Kidney epithelial cell (primary cell): ENCODE measurements at regions not wholly inside any gene's neighbourhood (a gene's known extent, or its start where the extent isn't known, plus 50 kb on each side); places are given as distances from the start of the nearest gene placed in this dataset.

Experiments used
- DNase-seq: peaks from one replicate; pipeline ENCODE4 v3.0.0-alpha.2; 2010; ENCODE audit warnings: low read depth
- H3K27me3 ChIP-seq: 2 replicates; pipeline ENCODE4 v1.6.0; 2011; ENCODE audit warnings: low read length; ENCODE audit not compliant: control insufficient read depth, insufficient read depth
- H3K36me3 ChIP-seq: 2 replicates; pipeline ENCODE4 v1.5.1; 2011; ENCODE audit warnings: low read length; ENCODE audit not compliant: control insufficient read depth, insufficient read depth
- H3K4me3 ChIP-seq: 2 replicates; pipeline ENCODE4 v1.5.1; 2011; ENCODE audit warnings: low read depth, mild to moderate bottlenecking, control low read depth, low read length
- TF ChIP-seq, protein P1 (sequence below): IDR thresholded peaks from 2 replicates; pipeline ENCODE4 v1.5.1; 2011; ENCODE audit warnings: mild to moderate bottlenecking, moderate library complexity, low read length, control low read depth, inconsistent platforms; ENCODE audit not compliant: insufficient read depth, poor library complexity, severe bottlenecking

- H3K27me3 ChIP-seq, result no peaks in the 10 kb centered on the region
- H3K4me3 ChIP-seq, result no peak overlapping the region
- H3K36me3 ChIP-seq, result no peaks in the 10 kb centered on the region
- no peak for DNase-seq
- TF ChIP-seq, protein P1, sequence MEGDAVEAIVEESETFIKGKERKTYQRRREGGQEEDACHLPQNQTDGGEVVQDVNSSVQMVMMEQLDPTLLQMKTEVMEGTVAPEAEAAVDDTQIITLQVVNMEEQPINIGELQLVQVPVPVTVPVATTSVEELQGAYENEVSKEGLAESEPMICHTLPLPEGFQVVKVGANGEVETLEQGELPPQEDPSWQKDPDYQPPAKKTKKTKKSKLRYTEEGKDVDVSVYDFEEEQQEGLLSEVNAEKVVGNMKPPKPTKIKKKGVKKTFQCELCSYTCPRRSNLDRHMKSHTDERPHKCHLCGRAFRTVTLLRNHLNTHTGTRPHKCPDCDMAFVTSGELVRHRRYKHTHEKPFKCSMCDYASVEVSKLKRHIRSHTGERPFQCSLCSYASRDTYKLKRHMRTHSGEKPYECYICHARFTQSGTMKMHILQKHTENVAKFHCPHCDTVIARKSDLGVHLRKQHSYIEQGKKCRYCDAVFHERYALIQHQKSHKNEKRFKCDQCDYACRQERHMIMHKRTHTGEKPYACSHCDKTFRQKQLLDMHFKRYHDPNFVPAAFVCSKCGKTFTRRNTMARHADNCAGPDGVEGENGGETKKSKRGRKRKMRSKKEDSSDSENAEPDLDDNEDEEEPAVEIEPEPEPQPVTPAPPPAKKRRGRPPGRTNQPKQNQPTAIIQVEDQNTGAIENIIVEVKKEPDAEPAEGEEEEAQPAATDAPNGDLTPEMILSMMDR, result no peak
Measured at GRCh38 chr5:89047571-89047970, 164.6 kb upstream of the MEF2C start.

DNA sequence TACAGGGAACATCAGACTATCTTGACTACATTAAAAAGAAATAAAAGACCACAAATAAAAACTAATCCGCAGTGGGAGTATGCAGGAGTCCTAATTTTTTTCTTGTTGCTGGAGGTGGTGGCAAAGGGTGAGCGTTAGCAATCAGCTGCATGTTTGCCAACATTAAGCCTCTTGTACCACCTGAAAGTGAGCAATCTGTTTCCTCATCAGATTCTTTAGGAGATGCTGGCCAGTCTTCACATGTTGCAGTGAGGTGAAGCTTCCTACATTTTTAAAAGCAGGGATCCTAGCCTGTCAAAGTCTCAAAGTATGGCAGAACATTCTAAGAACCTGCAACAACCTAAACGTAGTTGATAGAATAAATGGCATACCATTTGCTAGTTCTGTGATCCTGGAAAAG is 162.2 kb upstream of the MEF2C start:
- TF ChIP-seq, protein P1, result no peak
- DNase-seq, result no peak
- no peaks in the 10 kb centered on the region for H3K27me3 ChIP-seq
- H3K4me3 ChIP-seq, result no peak overlapping the region
- H3K36me3 ChIP-seq, result no peaks in the 10 kb centered on the region

GRCh38 chr5:89044674-89045200 is 161.8 kb upstream of the MEF2C start:
- Histone ChIP-seq H3K4me3 (no peak overlapping the region), H3K36me3 (no peaks in the 10 kb centered on the region), H3K27me3 (no peaks in the 10 kb centered on the region)
- DNase-seq, result no peak
- TF ChIP-seq, protein P1, result no peak

GRCh38 chr5:89043676-89044075 is 160.7 kb upstream of the MEF2C start:
- H3K36me3 ChIP-seq, result no peaks in the 10 kb centered on the region
- TF ChIP-seq, protein P1, result no peak
- DNase-seq, result no peak
- no peak overlapping the region for H3K4me3 ChIP-seq
- H3K27me3 ChIP-seq, result no peaks in the 10 kb centered on the region

DNA sequence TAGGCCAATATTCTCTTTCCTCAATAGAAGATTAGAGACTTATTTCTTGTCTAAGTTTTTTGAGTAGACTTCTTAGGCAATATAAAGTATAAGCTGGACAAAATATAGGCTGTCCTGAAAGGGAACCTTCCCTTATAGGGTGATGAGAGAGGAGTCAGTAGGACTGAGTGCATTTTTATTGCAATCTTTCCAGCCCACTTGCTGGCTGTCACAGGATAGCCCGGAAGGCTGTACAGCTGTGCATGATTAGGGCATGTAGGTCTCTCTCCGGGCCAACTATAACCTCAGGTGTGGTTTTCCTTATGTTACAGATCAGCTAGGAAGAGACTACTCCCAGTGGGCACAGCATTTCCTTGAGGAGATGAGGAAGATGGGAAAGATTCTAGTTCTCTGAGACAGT is 159.8 kb upstream of the MEF2C start:
- no peak for DNase-seq
- TF ChIP-seq, protein P1, result no peak
- Histone ChIP-seq H3K27me3 (no peaks in the 10 kb centered on the region), H3K4me3 (no peak overlapping the region), H3K36me3 (no peaks in the 10 kb centered on the region)

DNA sequence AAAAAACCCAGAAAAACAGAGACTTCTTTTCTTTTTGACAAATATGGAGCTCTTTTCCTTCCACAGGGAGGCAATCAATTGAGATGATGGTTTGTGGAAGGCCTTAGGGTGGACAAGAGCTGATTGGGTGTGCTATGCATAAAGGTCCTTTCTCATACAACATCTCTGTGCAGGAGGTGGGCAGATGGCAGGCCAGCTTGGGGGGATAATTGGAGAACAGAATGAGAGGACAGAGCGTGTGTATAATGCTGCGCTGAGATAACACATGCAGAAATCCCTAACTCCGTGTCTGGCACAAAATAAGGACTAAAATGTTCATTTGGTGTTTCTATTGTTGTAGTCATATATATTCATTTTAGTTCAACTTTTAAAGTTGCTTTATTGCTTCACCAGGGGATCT is 159.0 kb upstream of the MEF2C start:
- H3K36me3 ChIP-seq, result no peaks in the 10 kb centered on the region
- no peak overlapping the region for H3K4me3 ChIP-seq
- DNase-seq, result no peak
- TF ChIP-seq, protein P1, result no peak
- no peaks in the 10 kb centered on the region for H3K27me3 ChIP-seq
